ENCODE measurements at regions not wholly inside any gene's neighbourhood (a gene's known extent, or its start where the extent isn't known, plus 50 kb on each side); places are given as distances from the start of the nearest gene placed in this dataset.

- Mint-ChIP-seq H3K27ac (ENCODE audit: unreplicated experiment) (no peak overlapping the region), H3K27me3 (ENCODE audit: unreplicated experiment) (peaks cover 4% of the 10 kb centered on the region), H3K4me1 (ENCODE audit: unreplicated experiment) (no peaks in the 10 kb centered on the region), H3K36me3 (ENCODE audit: unreplicated experiment) (no peaks in the 10 kb centered on the region), H3K4me3 (ENCODE audit: unreplicated experiment) (no peak overlapping the region), H3K9me3 (ENCODE audit: unreplicated experiment) (no peaks in the 10 kb centered on the region)
- no peak for TF ChIP-seq CTCF (IDR thresholded peaks at IDR 0.05)
- DNase-seq (ENCODE audit: extremely low spot score, unreplicated experiment), result no peak
Measured at GRCh38 chr2:41387519-41387918, 660.3 kb upstream of the PKDCC start.

DNA sequence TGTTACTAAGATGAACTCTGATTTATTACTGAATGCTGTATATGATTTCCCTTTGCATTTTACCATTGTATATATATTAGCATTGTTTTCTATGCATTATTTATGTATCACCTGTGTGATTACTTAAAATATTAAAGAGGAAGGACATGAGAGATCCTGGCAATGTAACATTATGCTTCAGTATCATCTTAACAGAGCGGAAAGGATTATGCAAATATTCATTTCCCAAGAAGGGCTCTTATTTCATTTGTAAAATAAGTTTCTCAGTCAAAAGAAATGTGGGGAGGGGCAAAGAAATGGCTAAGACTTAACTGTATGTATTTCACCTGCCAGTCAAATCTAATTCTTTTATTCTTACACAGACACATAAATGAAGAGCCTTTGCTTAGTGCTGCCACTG lies 654.2 kb upstream of the PKDCC start:
- TF ChIP-seq CTCF (IDR thresholded peaks at IDR 0.05), result no peak
- Mint-ChIP-seq H3K4me3 (ENCODE audit: unreplicated experiment) (no peak overlapping the region), H3K27ac (ENCODE audit: unreplicated experiment) (no peak overlapping the region), H3K36me3 (ENCODE audit: unreplicated experiment) (no peaks in the 10 kb centered on the region), H3K9me3 (ENCODE audit: unreplicated experiment) (no peaks in the 10 kb centered on the region), H3K4me1 (ENCODE audit: unreplicated experiment) (no peaks in the 10 kb centered on the region), H3K27me3 (ENCODE audit: unreplicated experiment) (peaks cover 3% of the 10 kb centered on the region)
- DNase-seq (ENCODE audit: extremely low spot score, unreplicated experiment), result no peak

- TF ChIP-seq CTCF (IDR thresholded peaks at IDR 0.05), result no peak
- H3K27me3 Mint-ChIP-seq (ENCODE audit: unreplicated experiment), result peaks cover 3% of the 10 kb centered on the region
- H3K36me3 Mint-ChIP-seq (ENCODE audit: unreplicated experiment), result no peaks in the 10 kb centered on the region
- H3K27ac Mint-ChIP-seq (ENCODE audit: unreplicated experiment), result no peak overlapping the region
- no peak overlapping the region for H3K4me3 Mint-ChIP-seq (ENCODE audit: unreplicated experiment)
- DNase-seq (ENCODE audit: extremely low spot score, unreplicated experiment), result no peak
- H3K4me1 Mint-ChIP-seq (ENCODE audit: unreplicated experiment), result no peaks in the 10 kb centered on the region
- H3K9me3 Mint-ChIP-seq (ENCODE audit: unreplicated experiment), result no peaks in the 10 kb centered on the region
Measured at GRCh38 chr2:41394541-41394940, 653.3 kb upstream of the PKDCC start.

DNA sequence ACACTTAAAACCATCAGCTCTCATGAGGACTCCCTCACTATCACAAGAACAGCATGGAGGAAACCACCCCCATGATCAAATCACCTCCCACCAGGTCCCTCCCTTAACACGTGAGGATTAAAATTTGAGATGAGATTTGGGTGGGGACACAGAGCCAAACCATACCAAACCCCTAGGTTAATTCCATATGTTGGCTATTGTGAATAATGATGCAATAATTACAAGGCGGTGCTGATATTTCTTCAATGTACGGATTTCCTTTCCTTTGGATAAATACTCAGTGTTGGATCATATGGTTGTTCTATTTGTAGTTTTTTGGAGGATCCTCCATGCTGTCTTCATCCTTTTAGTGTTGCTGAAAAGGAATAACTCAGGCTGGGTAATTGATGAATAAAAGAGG lies 652.1 kb upstream of the PKDCC start:
- Mint-ChIP-seq H3K4me3 (ENCODE audit: unreplicated experiment) (no peak overlapping the region), H3K36me3 (ENCODE audit: unreplicated experiment) (no peaks in the 10 kb centered on the region), H3K27me3 (ENCODE audit: unreplicated experiment) (peaks cover 3% of the 10 kb centered on the region), H3K4me1 (ENCODE audit: unreplicated experiment) (no peaks in the 10 kb centered on the region), H3K9me3 (ENCODE audit: unreplicated experiment) (no peaks in the 10 kb centered on the region), H3K27ac (ENCODE audit: unreplicated experiment) (no peak overlapping the region)
- DNase-seq (ENCODE audit: extremely low spot score, unreplicated experiment), result no peak
- TF ChIP-seq CTCF (IDR thresholded peaks at IDR 0.05), result no peak

- no peak for TF ChIP-seq CTCF (IDR thresholded peaks at IDR 0.05)
- no peaks in the 10 kb centered on the region for H3K4me1 Mint-ChIP-seq (ENCODE audit: unreplicated experiment)
- no peaks in the 10 kb centered on the region for H3K9me3 Mint-ChIP-seq (ENCODE audit: unreplicated experiment)
- no peak overlapping the region for H3K4me3 Mint-ChIP-seq (ENCODE audit: unreplicated experiment)
- H3K27ac Mint-ChIP-seq (ENCODE audit: unreplicated experiment), result no peak overlapping the region
- no peaks in the 10 kb centered on the region for H3K36me3 Mint-ChIP-seq (ENCODE audit: unreplicated experiment)
- DNase-seq (ENCODE audit: extremely low spot score, unreplicated experiment), result no peak
- peaks cover 7% of the 10 kb centered on the region for H3K27me3 Mint-ChIP-seq (ENCODE audit: unreplicated experiment)
Measured at GRCh38 chr2:41399437-41400087, 648.3 kb upstream of the PKDCC start.
